PFSK-1 (cell line): ENCODE measurements at regions not wholly inside any gene's neighbourhood (a gene's known extent, or its start where the extent isn't known, plus 50 kb on each side); places are given as distances from the start of the nearest gene placed in this dataset.

Source experiments
- FOXP2 ChIP-seq: optimal IDR thresholded peaks from 2 replicates; pipeline ENCODE3; 2011; ENCODE audit warnings: borderline replicate concordance, control low read depth, inconsistent platforms; ENCODE audit not compliant: insufficient read depth; ENCODE audit errors: extremely low read length, extremely low read depth
- POLR2AphosphoS5 ChIP-seq: IDR thresholded peaks from 2 replicates; pipeline ENCODE4 v1.6.1; 2012; ENCODE audit warnings: low read depth, mild to moderate bottlenecking, control low read depth, low read length, moderate library complexity
- SIN3A ChIP-seq: IDR thresholded peaks from 2 replicates; pipeline ENCODE4 v1.6.1; 2012; ENCODE audit warnings: mild to moderate bottlenecking, low read length, moderate library complexity, borderline replicate concordance; ENCODE audit not compliant: insufficient read depth
- TAF1 ChIP-seq: IDR thresholded peaks from 2 replicates; pipeline ENCODE4 v1.6.1; 2012; ENCODE audit warnings: low read length, control low read depth, borderline replicate concordance; ENCODE audit not compliant: insufficient read depth
- TF ChIP-seq, protein P1 (sequence below), 2 experiments: IDR thresholded peaks; 2 replicates each; pipeline versions ENCODE4 v1.6.1 to v1.8.0; 2011 to 2012; ENCODE audit warnings: low read depth in 2 of 2, low read length in 2 of 2, control low read depth in 1 of 2, inconsistent platforms in 1 of 2, mild to moderate bottlenecking in 1 of 2, moderate library complexity in 1 of 2; ENCODE audit not compliant: insufficient read depth in 1 of 2

DNA sequence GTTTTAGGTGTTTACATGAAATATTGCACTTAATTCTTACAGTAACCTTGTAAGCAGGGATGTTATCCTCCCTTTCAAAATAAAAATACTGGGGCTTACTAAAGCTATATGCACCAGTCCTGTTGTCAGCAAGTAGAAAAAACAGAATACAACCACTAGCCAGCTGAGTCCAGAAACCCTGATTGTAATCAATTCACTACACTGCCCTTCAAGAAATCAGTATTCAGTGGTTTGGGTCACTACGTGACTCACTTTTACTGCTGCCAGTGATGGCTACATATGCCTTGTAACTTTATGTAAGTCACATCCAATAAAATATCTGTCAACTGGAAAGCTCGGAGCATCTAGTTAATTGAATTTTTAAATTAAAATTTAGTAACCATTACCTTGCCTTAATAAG lies 376.3 kb upstream of the DEPDC1 start:
- TF ChIP-seq, protein P1, sequence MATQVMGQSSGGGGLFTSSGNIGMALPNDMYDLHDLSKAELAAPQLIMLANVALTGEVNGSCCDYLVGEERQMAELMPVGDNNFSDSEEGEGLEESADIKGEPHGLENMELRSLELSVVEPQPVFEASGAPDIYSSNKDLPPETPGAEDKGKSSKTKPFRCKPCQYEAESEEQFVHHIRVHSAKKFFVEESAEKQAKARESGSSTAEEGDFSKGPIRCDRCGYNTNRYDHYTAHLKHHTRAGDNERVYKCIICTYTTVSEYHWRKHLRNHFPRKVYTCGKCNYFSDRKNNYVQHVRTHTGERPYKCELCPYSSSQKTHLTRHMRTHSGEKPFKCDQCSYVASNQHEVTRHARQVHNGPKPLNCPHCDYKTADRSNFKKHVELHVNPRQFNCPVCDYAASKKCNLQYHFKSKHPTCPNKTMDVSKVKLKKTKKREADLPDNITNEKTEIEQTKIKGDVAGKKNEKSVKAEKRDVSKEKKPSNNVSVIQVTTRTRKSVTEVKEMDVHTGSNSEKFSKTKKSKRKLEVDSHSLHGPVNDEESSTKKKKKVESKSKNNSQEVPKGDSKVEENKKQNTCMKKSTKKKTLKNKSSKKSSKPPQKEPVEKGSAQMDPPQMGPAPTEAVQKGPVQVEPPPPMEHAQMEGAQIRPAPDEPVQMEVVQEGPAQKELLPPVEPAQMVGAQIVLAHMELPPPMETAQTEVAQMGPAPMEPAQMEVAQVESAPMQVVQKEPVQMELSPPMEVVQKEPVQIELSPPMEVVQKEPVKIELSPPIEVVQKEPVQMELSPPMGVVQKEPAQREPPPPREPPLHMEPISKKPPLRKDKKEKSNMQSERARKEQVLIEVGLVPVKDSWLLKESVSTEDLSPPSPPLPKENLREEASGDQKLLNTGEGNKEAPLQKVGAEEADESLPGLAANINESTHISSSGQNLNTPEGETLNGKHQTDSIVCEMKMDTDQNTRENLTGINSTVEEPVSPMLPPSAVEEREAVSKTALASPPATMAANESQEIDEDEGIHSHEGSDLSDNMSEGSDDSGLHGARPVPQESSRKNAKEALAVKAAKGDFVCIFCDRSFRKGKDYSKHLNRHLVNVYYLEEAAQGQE (IDR thresholded peaks at IDR 0.05; ENCODE audit: insufficient read depth in 1 of 2, low read depth in 2 of 2, low read length in 2 of 2), result no peak
- TF ChIP-seq TAF1, result no peak
- no peak for TF ChIP-seq POLR2AphosphoS5
- TF ChIP-seq FOXP2, result no peak
- TF ChIP-seq SIN3A, result no peak

GRCh38 chr1:68889471-68889870 lies 392.6 kb upstream of the DEPDC1 start:
- TF ChIP-seq POLR2AphosphoS5, result no peak
- TF ChIP-seq SIN3A, result no peak
- TF ChIP-seq FOXP2, result no peak
- TF ChIP-seq, protein P1 (IDR thresholded peaks at IDR 0.05; ENCODE audit: insufficient read depth in 1 of 2, low read depth in 2 of 2, low read length in 2 of 2), result no peak
- no peak for TF ChIP-seq TAF1

DNA sequence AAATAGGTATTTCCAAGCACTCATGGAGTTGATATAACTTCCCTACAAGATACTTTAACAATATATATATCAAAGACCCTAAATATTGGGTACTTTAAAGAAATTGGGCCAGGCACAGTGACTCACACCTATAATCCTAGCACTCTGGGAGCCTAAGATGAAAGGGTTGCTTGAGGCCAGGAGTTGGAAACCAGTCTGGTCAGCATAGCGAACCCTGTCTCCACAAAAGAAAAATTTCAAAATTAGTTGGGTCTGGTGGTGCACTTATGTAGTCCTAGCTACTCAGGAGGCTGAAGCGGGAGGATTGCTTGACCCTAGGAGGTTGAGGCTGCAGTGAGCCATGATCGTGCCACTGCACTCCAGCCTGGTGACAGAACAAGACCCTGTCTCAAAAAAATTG lies 393.9 kb upstream of the DEPDC1 start:
- TF ChIP-seq, protein P1 (IDR thresholded peaks at IDR 0.05; ENCODE audit: insufficient read depth in 1 of 2, low read depth in 2 of 2, low read length in 2 of 2), result no peak
- TF ChIP-seq SIN3A (no peak), FOXP2 (no peak), POLR2AphosphoS5 (no peak), TAF1 (no peak)

DNA sequence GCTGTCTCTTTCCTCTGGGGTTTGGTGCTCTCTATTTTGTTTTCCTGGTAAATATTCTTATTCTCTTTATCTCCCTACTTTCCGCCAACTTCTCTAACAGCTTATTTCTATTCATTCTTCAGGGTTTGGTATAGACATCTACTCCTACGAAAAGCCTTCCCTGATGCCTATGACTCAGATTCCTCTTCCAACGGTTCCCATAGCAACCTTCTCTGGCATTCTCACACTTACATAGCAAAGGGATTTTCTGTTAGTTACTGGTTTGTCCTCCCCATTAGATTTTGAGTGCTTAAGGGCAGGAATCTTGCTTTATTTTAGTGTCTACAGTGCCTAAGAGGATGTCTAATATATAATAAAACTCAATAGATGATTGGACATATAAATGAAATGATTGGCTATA lies 407.6 kb upstream of the DEPDC1 start:
- TF ChIP-seq, protein P1 (IDR thresholded peaks at IDR 0.05; ENCODE audit: insufficient read depth in 1 of 2, low read depth in 2 of 2, low read length in 2 of 2), result no peak
- no peak for TF ChIP-seq TAF1
- no peak for TF ChIP-seq FOXP2
- TF ChIP-seq POLR2AphosphoS5, result no peak
- no peak for TF ChIP-seq SIN3A

DNA sequence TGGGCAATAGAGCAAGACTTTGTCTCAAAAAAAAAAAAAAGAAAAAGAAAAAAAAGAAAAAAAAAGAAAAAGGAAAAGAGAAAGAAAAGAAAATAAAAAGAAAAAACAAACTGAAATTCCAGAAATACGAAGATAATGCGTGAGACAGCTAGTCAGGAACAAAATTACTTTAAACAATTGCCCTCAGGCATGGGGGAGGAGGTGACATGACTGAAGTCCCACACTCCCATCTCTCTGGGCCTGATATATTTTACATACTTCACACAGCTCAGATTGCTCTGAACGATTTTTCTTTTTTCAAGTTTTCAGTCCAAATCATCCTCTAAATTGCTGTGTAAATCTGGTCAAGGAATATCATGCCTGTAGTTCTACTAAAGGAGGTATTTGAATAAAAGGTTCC lies 409.5 kb upstream of the DEPDC1 start:
- no peak for TF ChIP-seq POLR2AphosphoS5
- no peak for TF ChIP-seq TAF1
- TF ChIP-seq SIN3A, result no peak
- TF ChIP-seq FOXP2, result no peak

DNA sequence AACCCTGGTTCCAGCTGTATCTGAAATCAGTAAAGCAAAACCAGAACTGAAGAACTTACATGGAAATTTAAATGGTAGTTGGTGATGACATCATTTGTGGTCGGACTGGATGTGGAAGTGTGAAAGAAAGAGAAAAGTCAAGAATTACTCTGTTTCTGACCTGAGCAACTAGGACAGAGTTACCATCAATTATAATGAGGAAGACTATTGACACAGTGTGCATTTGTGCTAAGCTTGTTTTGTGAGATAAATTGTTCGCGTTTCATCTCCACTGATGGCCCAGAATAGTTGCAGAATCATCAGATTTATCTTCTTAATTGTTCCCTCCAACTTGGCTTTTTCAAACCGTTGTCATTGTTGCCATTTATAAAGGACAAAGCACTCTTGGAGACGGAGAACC lies 410.6 kb upstream of the DEPDC1 start:
- TF ChIP-seq SIN3A (no peak), FOXP2 (no peak)
- TF ChIP-seq, protein P1 (IDR thresholded peaks at IDR 0.05; ENCODE audit: insufficient read depth in 1 of 2, low read depth in 2 of 2, low read length in 2 of 2), result no peak
